GM21390 (cell line): ENCODE measurements at regions not wholly inside any gene's neighbourhood (a gene's known extent, or its start where the extent isn't known, plus 50 kb on each side); places are given as distances from the start of the nearest gene placed in this dataset.

Source experiments
- ATAC-seq: cut with Tn5 transposase; IDR thresholded peaks from one replicate; pipeline ENCODE4 v1.9.1; 2021; ENCODE audit not compliant: unreplicated experiment

- ATAC-seq = no peak
These were observed 243.0 kb upstream of the MKI67 start for GRCh38 chr10:128369101-128369650.

DNA sequence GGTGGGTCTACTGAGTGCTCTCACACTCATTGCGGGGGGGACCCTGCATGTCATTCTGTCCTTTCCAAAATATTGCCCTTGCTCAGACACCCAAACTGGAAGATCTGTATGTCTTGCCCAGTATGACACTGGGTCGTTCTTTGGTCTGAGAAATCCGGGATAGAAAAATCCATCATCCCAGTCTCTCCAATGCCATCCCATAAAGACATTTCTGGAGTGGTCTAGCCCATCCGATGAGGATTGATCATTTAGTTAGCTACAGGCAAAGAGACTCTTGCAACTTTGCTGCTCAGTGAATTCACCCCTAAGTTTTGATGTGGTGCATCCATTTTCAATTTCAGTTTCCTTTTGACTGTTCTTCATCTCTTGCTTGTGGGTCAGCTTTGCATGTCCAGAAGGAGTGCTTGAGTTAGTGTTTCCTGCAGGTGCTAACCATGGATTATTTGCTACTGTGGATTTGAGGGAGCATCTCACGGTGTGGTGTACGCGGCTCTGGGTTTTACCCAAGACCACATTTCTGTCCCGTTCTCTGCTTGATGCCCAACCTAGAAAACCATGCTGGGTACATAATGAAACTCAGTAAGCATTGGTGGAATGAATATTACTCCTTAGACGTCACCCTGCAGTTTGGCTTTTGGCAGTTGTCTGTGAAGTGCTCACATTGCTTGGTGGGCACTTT lies 247.0 kb upstream of the MKI67 start:
- peak; percentile 96 for ATAC-seq

DNA sequence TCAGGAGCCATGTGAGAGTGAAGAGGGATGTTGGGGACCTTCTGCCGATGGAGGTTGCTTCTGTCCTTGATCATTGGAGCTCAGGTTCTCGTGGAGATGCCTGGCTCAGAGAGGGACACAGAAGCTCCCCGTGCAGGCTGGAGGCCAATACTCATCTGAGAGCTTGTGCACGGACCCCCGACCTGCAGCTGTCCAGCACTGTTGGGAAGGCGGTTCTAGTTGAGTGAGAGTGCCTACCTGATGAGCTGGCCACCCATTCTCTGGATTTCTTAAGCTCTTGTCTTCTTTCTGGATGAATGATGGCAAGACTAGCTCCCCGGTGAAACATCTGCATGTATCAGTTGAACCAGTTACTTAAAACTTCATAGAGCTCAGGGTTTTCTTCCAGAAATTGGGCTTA lies 247.6 kb upstream of the MKI67 start:
- no peak for ATAC-seq

DNA sequence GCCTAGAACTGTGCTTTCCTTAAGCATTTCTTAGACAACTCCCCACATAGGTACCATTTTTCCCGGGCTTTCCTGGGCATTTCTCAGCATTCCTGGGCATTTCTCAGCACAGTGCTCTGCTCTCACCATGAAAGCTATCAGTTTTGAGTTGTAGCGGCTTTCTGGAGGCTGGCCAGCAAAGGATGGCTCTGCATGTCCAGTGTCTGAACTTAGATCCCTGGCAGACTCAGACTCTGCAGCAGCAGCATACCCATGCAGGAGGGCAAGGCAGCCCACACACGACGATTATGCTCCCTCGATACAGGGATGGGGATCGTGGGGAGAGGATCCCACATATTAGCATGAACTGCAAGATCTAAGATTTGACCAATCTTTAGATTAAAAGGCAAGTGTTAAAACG lies 248.9 kb upstream of the MKI67 start:
- no peak for ATAC-seq

DNA sequence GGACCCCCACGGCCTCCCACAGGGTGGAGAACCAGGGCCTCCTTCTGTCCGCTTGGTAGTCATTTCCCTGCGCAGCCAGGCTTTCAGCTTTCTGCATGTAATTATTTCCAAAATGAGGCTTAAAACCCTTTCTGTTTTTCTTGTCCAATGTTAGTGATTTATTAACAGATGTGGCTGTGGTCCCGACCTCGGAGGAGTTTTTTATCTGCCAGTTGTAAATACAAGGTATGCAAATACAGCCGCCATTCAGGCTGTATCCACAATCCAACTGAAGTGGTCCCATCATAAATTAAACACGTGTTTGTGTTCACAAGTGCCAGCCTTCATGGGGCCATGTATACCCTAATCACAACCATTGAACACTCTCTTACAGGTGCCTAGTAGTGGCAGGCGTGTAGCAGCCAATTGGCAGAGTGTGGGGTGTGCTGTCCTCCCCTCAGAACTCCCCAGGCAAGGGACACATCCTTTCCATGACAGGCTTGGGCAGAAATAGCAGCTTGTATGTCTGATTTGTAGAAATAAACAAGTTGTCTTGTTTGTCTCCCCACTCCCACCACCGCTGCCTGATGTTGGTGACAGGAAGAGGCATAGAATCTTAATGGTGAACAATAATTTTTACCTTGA lies 251.3 kb upstream of the MKI67 start:
- ATAC-seq = no peak

GRCh38 chr10:128377988-128378387 lies 251.8 kb upstream of the MKI67 start:
- ATAC-seq = no peak

- no peak for ATAC-seq
These were observed 254.7 kb upstream of the MKI67 start for GRCh38 chr10:128380946-128381345.

GRCh38 chr10:128382225-128382624 lies 256.0 kb upstream of the MKI67 start:
- no peak for ATAC-seq

GRCh38 chr10:128384831-128385230 lies 258.6 kb upstream of the MKI67 start:
- ATAC-seq = no peak

GRCh38 chr10:128386231-128386630 lies 260.0 kb upstream of the MKI67 start:
- no peak for ATAC-seq

DNA sequence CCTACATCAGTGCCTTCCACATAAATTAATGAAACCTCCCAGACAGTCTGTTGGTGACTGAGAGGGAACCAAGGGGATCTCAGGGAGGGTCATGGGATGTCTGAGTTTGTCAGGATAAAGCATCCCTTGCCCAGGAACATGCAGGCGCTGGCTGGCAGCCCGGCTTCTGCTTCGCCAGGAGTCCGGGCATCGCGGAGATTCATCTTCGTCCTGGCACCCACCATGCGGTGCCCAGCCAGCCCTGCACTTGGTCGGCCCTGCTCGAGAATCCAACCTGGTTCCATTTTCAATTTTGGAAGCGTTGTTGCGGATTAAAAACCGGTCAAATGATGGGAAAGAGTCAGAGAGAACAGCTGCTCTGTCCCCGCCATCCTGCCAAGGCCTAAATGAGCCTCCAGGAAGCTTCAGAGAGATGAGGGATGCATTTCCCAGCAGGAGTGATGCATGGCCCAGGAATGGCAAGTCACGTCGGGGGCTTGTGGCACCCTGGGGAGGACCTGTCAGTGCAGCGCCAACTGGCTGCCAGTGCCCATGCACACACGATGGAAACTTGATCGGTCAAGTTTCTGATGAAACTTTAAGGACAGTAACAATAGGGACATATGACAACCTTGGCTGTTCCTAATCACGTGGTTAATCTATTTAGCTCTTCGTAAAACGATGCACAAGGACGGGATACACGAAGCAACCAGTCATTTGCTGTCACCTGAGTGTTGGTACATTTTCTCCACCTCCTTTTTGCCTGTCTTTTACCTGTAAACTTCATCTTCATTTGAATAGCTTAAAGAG lies 260.8 kb upstream of the MKI67 start:
- ATAC-seq = no peak

DNA sequence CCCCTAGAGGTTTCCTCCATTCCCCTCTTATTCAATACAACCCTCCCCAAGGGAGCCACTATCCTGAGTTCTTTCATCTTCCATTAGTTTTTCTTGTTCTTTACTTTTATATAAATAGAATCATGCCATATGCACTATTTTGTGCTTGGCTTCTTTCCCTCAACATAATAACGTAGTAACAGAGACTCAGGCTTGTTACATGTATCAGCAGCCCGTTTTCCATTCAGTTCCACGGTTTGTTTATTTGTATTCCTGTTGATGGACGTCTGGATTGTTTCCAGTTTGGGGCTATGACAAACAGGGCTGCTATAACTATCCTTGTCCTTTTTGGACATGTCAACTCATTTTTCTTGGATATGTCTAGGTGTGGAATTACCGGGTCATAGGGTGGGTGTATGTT lies 264.4 kb upstream of the MKI67 start:
- no peak for ATAC-seq

DNA sequence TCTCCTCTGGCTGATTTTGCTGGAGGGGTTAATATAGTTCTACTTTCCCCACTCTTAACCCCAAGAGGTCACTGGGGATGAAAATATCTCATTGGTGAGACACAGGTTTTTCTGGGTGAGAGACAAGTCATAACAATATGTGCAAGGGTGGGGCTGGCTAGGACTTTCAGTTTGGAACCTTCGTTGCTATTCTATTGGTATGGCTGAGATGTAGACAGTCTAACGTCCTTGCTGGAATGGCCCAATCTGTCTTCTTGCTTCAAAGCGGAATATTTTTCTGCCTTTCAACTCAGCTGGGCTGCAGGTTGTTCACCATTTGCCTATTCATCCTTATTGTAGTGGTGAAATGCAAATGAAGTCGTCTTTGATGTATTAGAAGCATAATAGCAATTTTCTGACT lies 267.3 kb upstream of the MKI67 start:
- ATAC-seq = no peak

DNA sequence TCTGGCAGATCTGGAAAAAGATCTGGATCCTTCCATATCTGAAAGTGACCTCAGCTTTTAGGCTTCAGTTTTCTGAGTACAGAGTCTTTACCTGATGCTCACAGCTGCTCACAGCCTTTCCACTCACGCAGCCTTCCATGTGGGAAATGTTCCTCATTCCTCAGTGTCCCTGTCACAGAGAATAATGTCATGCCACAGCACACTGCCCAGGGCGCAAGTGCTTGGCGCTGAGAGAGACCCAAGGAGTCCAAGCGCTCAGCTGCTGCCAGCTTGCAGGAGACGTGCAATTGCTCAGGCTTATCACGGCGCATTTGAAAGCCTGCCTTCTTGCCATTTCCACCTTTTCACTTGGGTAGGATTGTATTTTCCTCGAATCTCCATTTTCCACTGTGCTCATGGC lies 271.9 kb upstream of the MKI67 start:
- no peak for ATAC-seq

- no peak for ATAC-seq
These were observed 272.8 kb upstream of the MKI67 start for GRCh38 chr10:128398999-128399398.

GRCh38 chr10:128400564-128400963 lies 274.3 kb upstream of the MKI67 start:
- ATAC-seq = no peak

DNA sequence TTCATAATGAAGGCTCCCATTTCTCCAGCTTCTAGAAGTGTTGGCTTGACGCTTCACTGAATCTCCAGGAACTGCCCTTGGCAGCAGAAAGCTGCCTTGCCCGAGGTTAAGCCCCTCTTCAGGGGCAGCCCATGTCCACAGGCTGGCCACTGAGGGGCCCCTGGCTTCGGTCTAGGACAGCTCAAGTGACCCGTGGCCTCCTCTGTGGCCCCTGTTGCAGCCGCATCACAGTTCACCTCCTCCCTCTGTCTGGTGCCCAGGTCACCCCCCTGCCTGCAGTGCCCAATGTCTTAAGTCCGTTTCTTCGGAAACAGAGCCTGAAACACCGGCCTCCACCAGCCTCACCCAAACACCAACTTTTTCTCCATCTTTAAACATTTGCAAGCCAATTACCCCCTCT lies 279.2 kb upstream of the MKI67 start:
- ATAC-seq = no peak

DNA sequence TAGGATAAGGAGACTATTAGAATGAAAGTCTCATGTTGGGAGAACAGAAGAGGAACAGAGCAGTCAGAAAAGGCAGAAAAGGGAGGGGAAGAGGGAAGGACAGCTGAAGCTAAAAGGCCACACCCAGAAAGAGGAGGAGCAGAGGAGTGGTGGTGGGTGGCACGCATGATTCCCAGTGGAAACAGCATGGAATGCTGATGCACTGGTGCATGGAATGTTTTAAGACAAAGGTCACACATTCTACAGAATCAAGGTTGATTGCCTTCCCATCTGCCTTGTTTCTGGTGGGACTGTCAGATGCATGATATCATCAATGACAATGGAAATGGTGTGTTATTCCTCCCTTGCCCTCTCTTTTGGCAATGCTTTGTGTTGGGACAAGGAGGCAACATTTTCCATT lies 285.4 kb upstream of the MKI67 start:
- ATAC-seq = no peak

DNA sequence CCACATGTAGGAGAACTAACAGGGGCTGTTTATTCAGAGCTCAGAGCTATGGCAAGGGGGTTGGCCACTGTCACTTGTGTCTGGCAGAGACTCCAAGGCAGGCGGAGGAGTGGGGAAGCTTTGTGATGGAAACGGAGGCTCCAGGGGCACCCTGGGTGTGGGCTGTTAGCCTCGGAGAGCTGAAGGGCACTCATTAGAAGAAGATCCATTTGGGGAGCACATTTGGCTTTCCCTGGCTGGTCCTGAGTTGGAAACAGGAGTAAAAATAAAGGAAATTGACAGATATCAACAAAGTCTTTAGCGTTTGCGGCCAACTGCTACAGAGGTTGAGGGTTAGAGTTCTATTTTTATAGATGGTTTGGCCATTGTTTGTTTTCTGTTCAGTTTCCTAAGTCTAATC lies 288.3 kb upstream of the MKI67 start:
- ATAC-seq = no peak

- no peak for ATAC-seq
These were observed 290.0 kb upstream of the MKI67 start for GRCh38 chr10:128416231-128416630.

DNA sequence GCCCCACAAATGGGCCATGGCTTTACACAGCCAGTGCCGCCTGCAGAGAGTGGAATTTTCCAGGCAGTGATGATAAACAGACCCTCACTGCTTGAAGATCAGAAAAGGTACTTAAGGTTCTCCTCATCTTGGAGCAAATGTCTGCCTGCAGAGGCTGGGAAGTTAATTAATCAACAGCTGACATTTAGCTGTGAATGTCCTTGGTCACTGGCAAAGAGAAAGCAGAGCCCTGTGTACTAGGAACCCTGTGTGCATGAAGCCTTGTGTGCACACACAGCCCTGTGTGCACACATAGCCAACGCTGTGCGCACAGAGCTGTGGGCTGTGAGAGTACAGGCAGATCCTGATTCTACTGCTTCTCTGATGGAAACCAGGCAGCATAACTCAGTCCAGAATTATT lies 291.6 kb upstream of the MKI67 start:
- no peak for ATAC-seq

- ATAC-seq = no peak
These were observed 292.6 kb upstream of the MKI67 start for GRCh38 chr10:128418819-128419218.
